Peyer's patch (tissue), 4 donors: ENCODE measurements at regions not wholly inside any gene's neighbourhood (a gene's known extent, or its start where the extent isn't known, plus 50 kb on each side); places are given as distances from the start of the nearest gene placed in this dataset.

Experiments
- DNase-seq, 3 donors: peaks; one replicate each; pipeline ENCODE4 v3.0.0-alpha.2; 2017 to 2019
- H3K27ac ChIP-seq, 4 donors: fragments of 200-600 bp; sonication (generic); one replicate each; pipeline ENCODE4 v1.5.1; 2016 to 2019
- H3K27me3 ChIP-seq, 2 donors: fragments of 200-600 bp; sonication (generic); one replicate each; pipeline ENCODE4 v1.5.1; 2019
- H3K36me3 ChIP-seq, 3 donors: fragments of 200-600 bp; sonication (generic); one replicate each; pipeline ENCODE4 v1.5.1; 2016 to 2019
- H3K4me1 ChIP-seq, 4 donors: fragments of 200-600 bp; sonication (generic); one replicate each; pipeline ENCODE4 v1.5.1; 2016 to 2019
- H3K4me3 ChIP-seq, 4 donors: fragments of 200-600 bp; sonication (generic); 1 replicate in 3 of 4; 2 replicates in 1 of 4; pipeline ENCODE4 v1.5.1; 2016 to 2019; ENCODE audit warnings: mild to moderate bottlenecking in 1 of 4
- H3K9me3 ChIP-seq, 4 donors: fragments of 200-600 bp; sonication (generic); one replicate each; pipeline ENCODE4 v1.5.1; 2016 to 2019; ENCODE audit warnings: mild to moderate bottlenecking in 1 of 4
- CTCF ChIP-seq, 6 experiments: fragments of 450-650 bp in 4 of 6; fragments of 200-600 bp in 2 of 6; sonication (generic) in 1 of 6; IDR thresholded peaks; one replicate each; pipeline ENCODE4 v1.5.1; 2017 to 2019; ENCODE audit warnings: antibody characterized with exemption in 6 of 6, mild to moderate bottlenecking in 3 of 6, moderate library complexity in 1 of 6
- POLR2A ChIP-seq, 2 donors: fragments of 450-650 bp; IDR thresholded peaks; one replicate each; pipeline ENCODE4 v1.5.1; 2017; ENCODE audit warnings: antibody characterized with exemption in 2 of 2, mild to moderate bottlenecking in 2 of 2, moderate library complexity in 2 of 2

- Histone ChIP-seq H3K4me3 (no peak overlapping the region), H3K36me3 (no peaks in the 10 kb centered on the region), H3K27me3 (no peaks in the 10 kb centered on the region), H3K27ac (peak overlapping the region in 1 of 4 donors; percentile 22), H3K4me1 (no peaks in the 10 kb centered on the region), H3K9me3 (no peaks in the 10 kb centered on the region)
- DNase-seq, result no peak
- no peak for TF ChIP-seq POLR2A (IDR thresholded peaks at IDR 0.05)
- TF ChIP-seq CTCF (IDR thresholded peaks at IDR 0.05), result no peak
These were observed 195.7 kb downstream of the ARL4C start for GRCh38 chr2:234300932-234301823.

GRCh38 chr2:234300391-234300925, 196.4 kb downstream of the ARL4C start:
- Histone ChIP-seq H3K36me3 (no peaks in the 10 kb centered on the region), H3K9me3 (no peaks in the 10 kb centered on the region)
- TF ChIP-seq CTCF (IDR thresholded peaks at IDR 0.05) (no peak), POLR2A (IDR thresholded peaks at IDR 0.05) (no peak)

GRCh38 chr2:234298918-234299317, 198.0 kb downstream of the ARL4C start:
- no peaks in the 10 kb centered on the region for H3K27me3 ChIP-seq
- no peak overlapping the region for H3K27ac ChIP-seq
- no peaks in the 10 kb centered on the region for H3K4me1 ChIP-seq
- H3K4me3 ChIP-seq, result no peak overlapping the region
- H3K9me3 ChIP-seq, result no peaks in the 10 kb centered on the region
- TF ChIP-seq CTCF (IDR thresholded peaks at IDR 0.05) (no peak), POLR2A (IDR thresholded peaks at IDR 0.05) (no peak)
- no peaks in the 10 kb centered on the region for H3K36me3 ChIP-seq
- DNase-seq, result no peak

More at GRCh38 chr2:234300391-234300925, 196.4 kb downstream of the ARL4C start:
- Histone ChIP-seq H3K27ac (no peak overlapping the region), H3K4me1 (no peaks in the 10 kb centered on the region), H3K27me3 (no peaks in the 10 kb centered on the region), H3K4me3 (no peak overlapping the region)
- no peak for DNase-seq

- no peak overlapping the region for H3K4me3 ChIP-seq
- no peaks in the 10 kb centered on the region for H3K27me3 ChIP-seq
- peaks cover 0 to 3% (median 2%) of the 10 kb centered on the region in 4 donors for H3K4me1 ChIP-seq
- H3K27ac ChIP-seq, result no peak overlapping the region
- H3K9me3 ChIP-seq, result no peaks in the 10 kb centered on the region
- no peaks in the 10 kb centered on the region for H3K36me3 ChIP-seq
- TF ChIP-seq CTCF (IDR thresholded peaks at IDR 0.05) (no peak), POLR2A (IDR thresholded peaks at IDR 0.05) (no peak)
- no peak for DNase-seq
These were observed 199.9 kb downstream of the ARL4C start for GRCh38 chr2:234296991-234297390.

- no peak for TF ChIP-seq CTCF (IDR thresholded peaks at IDR 0.05)
- no peak for TF ChIP-seq POLR2A (IDR thresholded peaks at IDR 0.05)
- DNase-seq, result no peak
- H3K36me3 ChIP-seq, result no peaks in the 10 kb centered on the region
- H3K4me1 ChIP-seq, result peaks cover 0 to 28% (median 13%) of the 10 kb centered on the region in 4 donors
- no peak overlapping the region for H3K4me3 ChIP-seq
- H3K9me3 ChIP-seq, result no peaks in the 10 kb centered on the region
- no peaks in the 10 kb centered on the region for H3K27me3 ChIP-seq
- peak overlapping the region; percentile 21 to 81 (median 49) for H3K27ac ChIP-seq
These were observed 202.9 kb downstream of the ARL4C start for GRCh38 chr2:234293973-234294372.
